LNCaP clone FGC (cell line): ENCODE measurements at regions not wholly inside any gene's neighbourhood (a gene's known extent, or its start where the extent isn't known, plus 50 kb on each side); places are given as distances from the start of the nearest gene placed in this dataset.

Experiments used
- DNase-seq: peaks from one replicate; pipeline ENCODE4 v3.0.0-alpha.2; 2011; ENCODE audit warnings: low read depth
- H3K4me3 ChIP-seq: 2 replicates; pipeline ENCODE4 v1.5.1; 2011; ENCODE audit warnings: mild to moderate bottlenecking, low read depth, low read length, control low read depth
- TF ChIP-seq, protein P1 (sequence below): IDR thresholded peaks from 2 replicates; pipeline ENCODE4 v1.5.1; 2012; ENCODE audit warnings: mild to moderate bottlenecking; ENCODE audit not compliant: control insufficient read depth, insufficient read depth; ENCODE audit errors: extremely low read depth

DNA sequence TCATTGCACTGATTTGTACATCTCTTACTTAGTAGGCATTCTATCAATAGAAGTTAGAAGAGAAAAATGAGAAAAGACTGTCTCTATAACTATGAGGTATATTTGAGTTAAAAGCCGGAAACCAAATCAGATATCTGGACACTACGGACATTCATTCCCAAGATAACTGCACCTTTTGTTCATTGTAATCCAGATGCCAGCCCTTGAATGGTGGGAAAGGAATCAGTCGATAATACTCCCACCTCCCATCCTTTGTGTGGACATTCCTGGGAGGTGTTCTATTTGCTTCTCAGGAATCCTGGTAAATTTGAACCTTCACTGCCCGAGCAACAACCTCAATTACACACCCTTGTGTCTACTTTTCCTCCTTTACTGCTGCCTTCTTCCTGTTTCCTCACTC is 225.2 kb downstream of the CHD9NB start:
- no peak for DNase-seq
- TF ChIP-seq, protein P1, sequence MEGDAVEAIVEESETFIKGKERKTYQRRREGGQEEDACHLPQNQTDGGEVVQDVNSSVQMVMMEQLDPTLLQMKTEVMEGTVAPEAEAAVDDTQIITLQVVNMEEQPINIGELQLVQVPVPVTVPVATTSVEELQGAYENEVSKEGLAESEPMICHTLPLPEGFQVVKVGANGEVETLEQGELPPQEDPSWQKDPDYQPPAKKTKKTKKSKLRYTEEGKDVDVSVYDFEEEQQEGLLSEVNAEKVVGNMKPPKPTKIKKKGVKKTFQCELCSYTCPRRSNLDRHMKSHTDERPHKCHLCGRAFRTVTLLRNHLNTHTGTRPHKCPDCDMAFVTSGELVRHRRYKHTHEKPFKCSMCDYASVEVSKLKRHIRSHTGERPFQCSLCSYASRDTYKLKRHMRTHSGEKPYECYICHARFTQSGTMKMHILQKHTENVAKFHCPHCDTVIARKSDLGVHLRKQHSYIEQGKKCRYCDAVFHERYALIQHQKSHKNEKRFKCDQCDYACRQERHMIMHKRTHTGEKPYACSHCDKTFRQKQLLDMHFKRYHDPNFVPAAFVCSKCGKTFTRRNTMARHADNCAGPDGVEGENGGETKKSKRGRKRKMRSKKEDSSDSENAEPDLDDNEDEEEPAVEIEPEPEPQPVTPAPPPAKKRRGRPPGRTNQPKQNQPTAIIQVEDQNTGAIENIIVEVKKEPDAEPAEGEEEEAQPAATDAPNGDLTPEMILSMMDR = no peak
- H3K4me3 ChIP-seq = no peak overlapping the region

DNA sequence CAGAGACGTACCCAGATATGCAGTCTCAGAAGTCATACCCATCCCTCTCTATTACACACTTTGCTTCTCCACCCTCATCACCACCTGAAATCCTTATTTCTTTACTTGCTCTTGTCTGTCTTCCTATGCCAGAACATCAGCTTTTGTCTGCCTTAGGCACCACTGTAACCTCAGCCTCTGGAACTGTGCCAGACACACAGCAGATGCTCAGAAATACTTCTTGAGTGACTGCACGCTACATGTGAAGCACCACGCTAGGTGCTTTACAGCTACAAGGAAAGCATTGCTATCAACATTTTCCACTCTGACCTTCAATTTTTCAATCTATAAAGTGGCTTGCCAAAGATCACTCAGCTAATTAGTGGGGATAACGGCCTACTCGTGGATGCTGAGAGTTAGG is 226.8 kb downstream of the CHD9NB start:
- H3K4me3 ChIP-seq = no peak overlapping the region
- no peak for DNase-seq
- TF ChIP-seq, protein P1 = no peak

DNA sequence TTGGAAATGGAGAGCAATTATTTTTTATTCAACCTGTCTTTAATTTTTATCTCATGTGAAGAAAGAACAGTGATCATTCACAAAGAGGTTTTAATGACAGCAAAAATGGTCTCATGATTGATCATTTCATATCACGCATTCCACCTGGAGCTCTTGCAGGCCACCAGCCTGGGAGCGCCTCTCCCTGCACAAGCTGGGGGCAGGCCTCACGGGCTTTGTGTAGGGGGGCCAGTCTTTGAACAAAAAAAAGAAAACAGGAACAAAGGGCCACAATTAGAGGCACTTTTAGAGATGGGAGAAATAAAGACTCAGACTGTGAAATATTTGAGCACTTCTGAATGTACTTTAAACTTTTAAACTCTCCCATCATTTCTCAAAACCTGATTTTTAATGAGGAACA is 232.9 kb downstream of the CHD9NB start:
- no peak for DNase-seq
- TF ChIP-seq, protein P1 = no peak
- no peak overlapping the region for H3K4me3 ChIP-seq

DNA sequence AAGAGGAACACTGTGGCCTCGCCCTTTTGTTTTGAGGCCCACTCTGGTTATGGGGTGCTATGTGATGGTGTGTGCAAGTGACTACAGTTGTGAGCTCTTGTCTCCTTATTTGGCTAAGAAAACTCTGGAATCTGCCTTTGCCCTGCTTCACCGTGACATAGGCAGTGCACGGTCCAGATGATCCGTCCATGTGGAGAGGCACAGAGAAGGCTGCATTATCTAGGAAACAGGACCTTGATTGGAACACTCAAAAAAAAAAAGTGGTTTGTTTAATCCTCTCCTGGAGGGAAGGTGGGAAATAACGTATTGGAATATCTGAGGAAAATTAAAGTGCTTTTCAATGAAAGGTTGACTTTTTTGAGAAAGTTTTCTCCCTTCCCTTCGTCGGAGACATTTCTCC is 233.3 kb downstream of the CHD9NB start:
- no peak for DNase-seq
- H3K4me3 ChIP-seq = no peak overlapping the region
- TF ChIP-seq, protein P1 = no peak

DNA sequence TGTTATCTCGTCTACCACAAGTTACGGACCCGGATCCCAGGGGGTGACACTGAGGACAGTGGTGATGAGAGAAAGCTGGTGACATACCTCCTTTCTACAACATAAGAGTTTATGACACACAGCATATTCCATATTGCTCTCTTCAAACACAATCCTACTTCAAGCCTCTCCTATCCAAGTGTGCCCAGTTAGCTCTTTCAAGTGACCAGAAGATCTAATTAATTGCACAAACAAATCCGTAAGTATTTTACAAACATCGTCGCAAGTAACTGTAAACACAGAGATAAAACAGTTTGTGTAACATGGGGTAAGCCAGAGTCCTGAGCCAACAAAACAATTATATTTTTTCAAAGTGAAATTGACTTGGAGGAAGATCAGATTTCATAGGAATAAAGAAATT is 235.0 kb downstream of the CHD9NB start:
- no peak for DNase-seq
- TF ChIP-seq, protein P1 = no peak
- H3K4me3 ChIP-seq = no peak overlapping the region

DNA sequence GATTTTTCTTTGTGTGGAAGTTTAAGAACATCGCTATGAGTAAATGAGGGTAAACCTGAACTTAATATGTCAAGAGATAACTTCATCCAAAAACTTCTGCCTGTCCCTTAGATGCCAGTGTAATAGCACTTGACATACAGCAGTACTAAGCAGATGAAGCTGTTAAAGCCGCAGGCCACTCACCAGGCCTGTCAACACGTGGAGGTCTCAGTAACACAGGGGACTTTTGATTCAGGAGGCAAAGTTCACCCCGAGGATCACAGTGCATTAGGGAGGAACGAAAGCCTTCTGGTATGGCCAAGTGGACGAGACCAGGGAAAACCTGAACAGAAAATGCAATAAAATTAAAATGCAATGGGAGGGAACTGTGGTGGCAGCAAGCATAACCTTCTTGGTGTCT is 235.7 kb downstream of the CHD9NB start:
- TF ChIP-seq, protein P1 = no peak
- DNase-seq = no peak
- no peak overlapping the region for H3K4me3 ChIP-seq

DNA sequence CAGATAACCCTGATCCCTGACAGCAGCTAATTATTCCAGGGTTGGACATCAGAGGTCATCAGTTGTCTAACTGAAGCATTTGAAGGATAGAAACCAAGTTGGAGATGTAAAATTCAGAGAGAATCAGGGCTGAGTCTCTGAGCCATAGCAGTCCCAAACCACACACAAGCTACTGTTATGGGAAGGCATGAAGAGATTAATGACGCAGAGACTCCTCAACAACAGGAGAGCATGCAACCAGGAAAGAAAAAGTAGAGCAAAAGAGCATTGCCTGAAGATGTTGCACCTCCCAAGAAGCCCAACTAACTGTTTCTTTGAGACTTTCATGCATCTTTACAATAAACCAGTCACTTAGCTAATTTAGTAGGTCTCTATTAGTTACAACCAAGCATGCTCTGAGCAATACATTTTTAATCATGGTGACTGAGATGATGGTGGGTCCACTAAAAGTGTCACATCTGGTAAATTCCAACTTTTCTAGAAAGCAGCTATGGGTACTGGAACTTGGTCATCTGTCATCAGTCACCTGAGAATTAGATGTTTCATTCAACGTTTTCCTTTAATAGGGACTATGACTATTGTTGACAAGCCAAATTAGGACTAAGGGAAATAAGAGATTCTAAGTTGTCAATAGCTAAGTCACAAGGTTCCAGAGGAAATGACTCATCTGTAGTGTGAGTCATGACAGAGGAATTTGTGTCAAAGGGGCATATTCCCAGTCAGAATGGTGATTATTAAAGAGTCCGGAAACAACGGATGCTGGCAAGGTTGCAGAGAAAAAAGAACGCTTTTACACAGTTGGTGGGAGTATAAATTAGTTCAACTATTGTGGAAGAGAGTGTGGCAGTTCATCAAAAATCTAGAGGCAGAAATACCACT is 239.8 kb downstream of the CHD9NB start:
- TF ChIP-seq, protein P1 = no peak
- DNase-seq = no peak
- H3K4me3 ChIP-seq = no peak overlapping the region
